ENCODE measurements at regions not wholly inside any gene's neighbourhood (a gene's known extent, or its start where the extent isn't known, plus 50 kb on each side); places are given as distances from the start of the nearest gene placed in this dataset.

DNA sequence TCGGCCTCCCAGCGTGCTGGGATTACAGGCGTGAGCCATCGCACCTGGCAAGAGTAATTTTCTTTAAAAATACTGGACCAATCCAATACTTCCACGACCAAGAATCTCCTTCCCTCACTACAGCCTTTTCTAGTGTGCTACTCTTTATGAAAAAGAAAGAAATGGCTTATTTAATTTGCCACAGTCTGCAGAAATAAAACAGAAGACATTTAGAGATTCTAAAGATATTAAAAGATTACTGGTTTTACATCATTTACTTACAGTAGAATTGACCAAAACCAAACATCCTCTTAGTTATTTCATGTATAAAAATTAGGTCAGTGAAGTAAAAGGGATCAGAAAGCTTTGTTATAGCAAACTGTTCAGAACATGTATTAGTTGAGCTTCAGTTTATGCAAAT, 679.6 kb downstream of the MAT2B start:
- H3K4me3 ChIP-seq: no peak overlapping the region
- H3K4me1 ChIP-seq: no peaks in the 10 kb centered on the region
- no peak for DNase-seq
- H3K9me3 ChIP-seq: no peaks in the 10 kb centered on the region
- intact Hi-C loops (cut with DNase I): no loop called here
- TF ChIP-seq, protein P1, sequence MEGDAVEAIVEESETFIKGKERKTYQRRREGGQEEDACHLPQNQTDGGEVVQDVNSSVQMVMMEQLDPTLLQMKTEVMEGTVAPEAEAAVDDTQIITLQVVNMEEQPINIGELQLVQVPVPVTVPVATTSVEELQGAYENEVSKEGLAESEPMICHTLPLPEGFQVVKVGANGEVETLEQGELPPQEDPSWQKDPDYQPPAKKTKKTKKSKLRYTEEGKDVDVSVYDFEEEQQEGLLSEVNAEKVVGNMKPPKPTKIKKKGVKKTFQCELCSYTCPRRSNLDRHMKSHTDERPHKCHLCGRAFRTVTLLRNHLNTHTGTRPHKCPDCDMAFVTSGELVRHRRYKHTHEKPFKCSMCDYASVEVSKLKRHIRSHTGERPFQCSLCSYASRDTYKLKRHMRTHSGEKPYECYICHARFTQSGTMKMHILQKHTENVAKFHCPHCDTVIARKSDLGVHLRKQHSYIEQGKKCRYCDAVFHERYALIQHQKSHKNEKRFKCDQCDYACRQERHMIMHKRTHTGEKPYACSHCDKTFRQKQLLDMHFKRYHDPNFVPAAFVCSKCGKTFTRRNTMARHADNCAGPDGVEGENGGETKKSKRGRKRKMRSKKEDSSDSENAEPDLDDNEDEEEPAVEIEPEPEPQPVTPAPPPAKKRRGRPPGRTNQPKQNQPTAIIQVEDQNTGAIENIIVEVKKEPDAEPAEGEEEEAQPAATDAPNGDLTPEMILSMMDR (IDR thresholded peaks at IDR 0.05): no peak
- H3K27ac ChIP-seq: no peak overlapping the region
- WGBS, 2 donors: 73 to 86% methylated on average over 5 of the region's 5 CpGs
- no peaks in the 10 kb centered on the region for H3K27me3 ChIP-seq
- ATAC-seq: no peak
- FAIRE-seq: no peak
- H3K36me3 ChIP-seq: no peaks in the 10 kb centered on the region

DNA sequence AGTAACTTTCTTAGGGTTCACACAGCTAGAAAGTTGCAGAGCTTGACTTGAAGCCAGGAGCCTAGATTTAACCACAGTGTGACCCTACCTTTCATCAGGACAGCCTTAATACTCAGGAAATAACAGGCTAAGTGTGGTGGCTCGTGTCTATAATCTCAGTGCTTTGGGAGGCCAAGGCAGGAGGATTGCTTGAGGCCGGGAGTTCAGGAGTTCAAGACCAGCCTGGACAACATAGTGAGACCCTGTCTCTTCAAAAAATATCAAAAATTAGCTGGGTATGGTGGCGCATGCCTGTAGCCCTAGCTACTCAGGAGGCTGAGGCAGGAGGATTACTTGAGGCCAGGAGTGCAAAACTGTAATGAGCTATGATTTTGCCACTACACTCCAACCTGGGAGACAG, 681.1 kb downstream of the MAT2B start:
- no peaks in the 10 kb centered on the region for H3K27me3 ChIP-seq
- H3K4me3 ChIP-seq: no peak overlapping the region
- FAIRE-seq: no peak
- no peak overlapping the region for H3K27ac ChIP-seq
- no peak for ATAC-seq
- WGBS, 2 donors: 68 to 79% methylated on average over 3 of the region's 3 CpGs
- intact Hi-C loops (cut with DNase I): no loop called here
- H3K9me3 ChIP-seq: no peaks in the 10 kb centered on the region
- TF ChIP-seq, protein P1 (IDR thresholded peaks at IDR 0.05): no peak
- no peak for DNase-seq
- H3K4me1 ChIP-seq: no peaks in the 10 kb centered on the region
- H3K36me3 ChIP-seq: no peaks in the 10 kb centered on the region

DNA sequence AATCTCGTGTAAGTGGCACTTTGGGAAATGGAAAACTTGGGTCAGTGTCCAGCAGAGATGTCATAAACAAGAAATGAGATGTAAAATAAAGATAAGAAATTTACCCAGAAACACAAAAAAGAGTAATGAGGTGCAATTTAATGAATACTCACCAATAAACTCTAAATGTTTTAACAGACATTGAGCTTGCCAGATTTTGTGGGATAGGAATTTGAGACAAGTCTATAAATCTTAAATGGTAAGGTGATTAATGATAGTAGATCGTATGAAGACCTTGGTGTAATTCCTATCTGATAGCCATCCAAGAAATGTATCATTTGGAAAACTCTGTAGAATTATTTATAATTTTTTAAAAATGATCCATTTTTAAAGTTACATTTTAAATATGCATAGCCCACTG, 682.4 kb downstream of the MAT2B start:
- Histone ChIP-seq H3K9me3 (no peaks in the 10 kb centered on the region), H3K27ac (no peak overlapping the region), H3K4me1 (no peaks in the 10 kb centered on the region), H3K27me3 (no peaks in the 10 kb centered on the region), H3K36me3 (no peaks in the 10 kb centered on the region), H3K4me3 (no peak overlapping the region)
- ATAC-seq (no peak), DNase-seq (no peak), FAIRE-seq (no peak)
- TF ChIP-seq, protein P1 (IDR thresholded peaks at IDR 0.05): no peak
- 20 to 29% methylated on average over 2 of the region's 2 CpGs for WGBS, 2 donors
- intact Hi-C loops (cut with DNase I): no loop called here

DNA sequence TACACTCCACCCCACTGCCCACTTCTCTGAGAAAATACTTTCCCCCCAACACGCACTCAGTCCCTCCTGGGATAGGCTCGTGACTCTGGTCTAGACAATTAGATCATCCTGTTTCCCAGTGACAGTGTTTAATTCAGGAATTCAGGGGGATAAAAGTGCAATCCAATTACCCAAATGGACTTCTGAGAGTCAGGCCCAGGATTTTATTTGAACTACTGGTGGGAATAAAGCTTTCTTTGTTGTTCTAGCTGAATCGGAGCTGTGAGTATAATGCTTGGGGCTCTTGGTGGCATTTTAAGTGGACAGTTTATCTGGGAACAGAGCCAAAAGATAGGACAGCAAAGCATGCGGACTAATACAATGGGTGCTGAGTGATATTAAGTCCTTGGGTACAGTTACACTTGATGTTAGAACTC, 683.3 kb downstream of the MAT2B start:
- Histone ChIP-seq H3K4me3 (no peak overlapping the region), H3K27ac (no peak overlapping the region), H3K27me3 (no peaks in the 10 kb centered on the region), H3K36me3 (no peaks in the 10 kb centered on the region), H3K4me1 (no peaks in the 10 kb centered on the region), H3K9me3 (no peaks in the 10 kb centered on the region)
- TF ChIP-seq, protein P1 (IDR thresholded peaks at IDR 0.05): no peak
- ATAC-seq: peak in 3 of 4 donors; percentile 53 to 60 (median 56)
- intact Hi-C loops (cut with DNase I): no loop called here
- FAIRE-seq: no peak
- no peak for DNase-seq
- WGBS, 2 donors: 17 to 24% methylated on average over 4 of the region's 4 CpGs

DNA sequence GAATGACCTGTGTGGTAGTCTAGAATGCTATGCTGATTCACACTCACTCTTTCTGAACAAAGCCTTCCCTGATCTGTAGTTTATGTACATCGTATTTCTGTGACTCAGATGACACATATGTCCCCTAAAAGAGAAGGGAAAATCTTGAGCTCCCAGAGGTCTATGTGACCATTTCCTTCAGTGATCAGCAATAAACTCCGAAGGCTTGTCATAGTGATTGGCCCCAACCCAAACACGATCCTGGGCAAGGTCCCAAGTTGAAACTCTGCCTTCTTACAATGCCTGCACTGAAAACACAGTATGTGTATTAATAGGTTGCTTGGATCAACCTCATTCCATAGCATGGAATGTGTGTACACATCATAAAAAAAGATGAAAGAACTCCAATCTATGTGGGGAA, 685.8 kb downstream of the MAT2B start:
- no peaks in the 10 kb centered on the region for H3K27me3 ChIP-seq
- no peaks in the 10 kb centered on the region for H3K4me1 ChIP-seq
- TF ChIP-seq, protein P1 (IDR thresholded peaks at IDR 0.05): no peak
- H3K9me3 ChIP-seq: no peaks in the 10 kb centered on the region
- peak in 3 of 4 donors; percentile 30 to 54 (median 44) for ATAC-seq
- H3K4me3 ChIP-seq: no peak overlapping the region
- no peaks in the 10 kb centered on the region for H3K36me3 ChIP-seq
- WGBS, 2 donors: 15 to 19% methylated on average over 3 of the region's 3 CpGs
- H3K27ac ChIP-seq: no peak overlapping the region
- intact Hi-C loops (cut with DNase I): no loop called here
- FAIRE-seq: no peak
- DNase-seq: peak in 2 of 6 donors; percentile 26 to 42

Measured in pancreas (tissue), 10 donors.